H9 (cell line): ENCODE measurements at regions not wholly inside any gene's neighbourhood (a gene's known extent, or its start where the extent isn't known, plus 50 kb on each side); places are given as distances from the start of the nearest gene placed in this dataset.

Experiments
- DNase-seq: peaks from one replicate; pipeline ENCODE4 v3.0.0-alpha.2; 2017
- H2AFZ ChIP-seq: one replicate; pipeline ENCODE4 v1.6.1; 2013; ENCODE audit warnings: mild to moderate bottlenecking, low read length, control low read depth, moderate library complexity
- H2AK5ac ChIP-seq: 2 replicates; pipeline ENCODE4 v1.6.1; 2013; ENCODE audit warnings: low read length, control low read depth, mixed read lengths; ENCODE audit not compliant: insufficient read length
- H2BK120ac ChIP-seq: one replicate; pipeline ENCODE4 v1.6.1; 2013; ENCODE audit warnings: low read depth, mild to moderate bottlenecking, low read length, control low read depth, inconsistent platforms; ENCODE audit not compliant: poor library complexity, severe bottlenecking
- H2BK12ac ChIP-seq: 2 replicates; pipeline ENCODE4 v1.6.1; 2013; ENCODE audit warnings: low read length, control low read depth, mixed read lengths, low read depth; ENCODE audit not compliant: insufficient read length
- H2BK15ac ChIP-seq: 2 replicates; pipeline ENCODE4 v1.6.1; 2013; ENCODE audit warnings: low read depth, low read length, control low read depth
- H2BK20ac ChIP-seq: one replicate; pipeline ENCODE4 v1.6.1; 2013; ENCODE audit warnings: low read depth, mild to moderate bottlenecking, low read length, control low read depth, inconsistent platforms; ENCODE audit not compliant: poor library complexity, severe bottlenecking
- H2BK5ac ChIP-seq: 2 replicates; pipeline ENCODE4 v1.6.1; 2013; ENCODE audit warnings: low read length, control low read depth, mixed read lengths; ENCODE audit not compliant: insufficient read length
- H3K14ac ChIP-seq: 2 replicates; pipeline ENCODE4 v1.6.1; 2013; ENCODE audit warnings: low read length, control low read depth; ENCODE audit not compliant: insufficient read depth
- H3K18ac ChIP-seq: 2 replicates; pipeline ENCODE4 v1.6.1; 2013; ENCODE audit warnings: low read depth, mild to moderate bottlenecking, mixed read lengths, low read length, control low read depth; ENCODE audit not compliant: insufficient read length
- H3K23ac ChIP-seq: 2 replicates; pipeline ENCODE4 v1.6.1; 2013; ENCODE audit warnings: low read length, control low read depth, mixed read lengths, low read depth; ENCODE audit not compliant: insufficient read length
- H3K23me2 ChIP-seq: 2 replicates; pipeline ENCODE4 v1.6.1; 2013; ENCODE audit warnings: low read depth, mild to moderate bottlenecking, mixed read lengths, low read length, control low read depth; ENCODE audit not compliant: insufficient read length, poor library complexity, severe bottlenecking
- H3K27ac ChIP-seq: 2 replicates; pipeline ENCODE4 v1.5.1; 2013; ENCODE audit warnings: low read length, control low read depth, mixed read lengths, low read depth; ENCODE audit not compliant: insufficient read length
- H3K27me3 ChIP-seq: 2 replicates; pipeline ENCODE4 v1.6.1; 2013; ENCODE audit warnings: low read length, control low read depth, inconsistent platforms; ENCODE audit not compliant: insufficient read depth
- H3K4ac ChIP-seq: 2 replicates; pipeline ENCODE4 v1.6.1; 2013; ENCODE audit warnings: low read depth, mild to moderate bottlenecking, control low read depth, inconsistent platforms, low read length, moderate library complexity
- H3K4me1 ChIP-seq: 2 replicates; pipeline ENCODE4 v1.6.1; 2013; ENCODE audit warnings: low read length, control low read depth, inconsistent platforms; ENCODE audit not compliant: insufficient read depth
- H3K4me2 ChIP-seq: 2 replicates; pipeline ENCODE4 v1.6.1; 2013; ENCODE audit warnings: low read length, control low read depth, mixed read lengths; ENCODE audit not compliant: insufficient read length, insufficient read depth
- H3K56ac ChIP-seq: 2 replicates; pipeline ENCODE4 v1.6.1; 2013; ENCODE audit warnings: low read depth, mild to moderate bottlenecking, mixed read lengths, low read length, control low read depth; ENCODE audit not compliant: insufficient read length
- H3K79me1 ChIP-seq: 2 replicates; pipeline ENCODE4 v1.6.1; 2013; ENCODE audit warnings: low read depth, mild to moderate bottlenecking, moderate library complexity, low read length, control low read depth, inconsistent platforms; ENCODE audit not compliant: insufficient read depth, poor library complexity, severe bottlenecking
- H3K79me2 ChIP-seq: 2 replicates; pipeline ENCODE4 v1.6.1; 2013; ENCODE audit warnings: low read length, control low read depth, inconsistent platforms; ENCODE audit not compliant: insufficient read depth
- H3K9ac ChIP-seq: 2 replicates; pipeline ENCODE4 v1.6.1; 2013; ENCODE audit warnings: low read length, control low read depth, mixed read lengths; ENCODE audit not compliant: insufficient read length; ENCODE audit errors: extremely low read depth
- H3K9me3 ChIP-seq: one replicate; pipeline ENCODE4 v1.6.1; 2013; ENCODE audit warnings: low read depth, low read length, inconsistent platforms; ENCODE audit not compliant: control insufficient read depth
- H3T11ph ChIP-seq: one replicate; pipeline ENCODE4 v1.6.1; 2013; ENCODE audit warnings: mild to moderate bottlenecking, low read length, control low read depth, inconsistent platforms
- H4K20me1 ChIP-seq: one replicate; pipeline ENCODE4 v1.6.1; 2013; ENCODE audit not compliant: control insufficient read depth, insufficient read length, insufficient read depth
- H4K5ac ChIP-seq: 2 replicates; pipeline ENCODE4 v1.6.1; 2013; ENCODE audit warnings: low read depth, mild to moderate bottlenecking, mixed read lengths, low read length, control low read depth; ENCODE audit not compliant: insufficient read length
- H4K8ac ChIP-seq: replicated peaks from 2 replicates; pipeline ENCODE4 v1.6.1; 2013; ENCODE audit warnings: low read length, control low read depth, mixed read lengths, low read depth; ENCODE audit not compliant: insufficient read length
- H4K91ac ChIP-seq: 2 replicates; pipeline ENCODE4 v1.6.1; 2013; ENCODE audit warnings: low read depth, mild to moderate bottlenecking, moderate library complexity, mixed read lengths, low read length, control low read depth; ENCODE audit not compliant: insufficient read length
- H3K27ac Mint-ChIP-seq, 3 experiments: 2 replicates in 2 of 3; 3 replicates in 1 of 3; pipeline ENCODE4 v1.8.0; 2020 to 2021; ENCODE audit warnings: mixed read lengths in 3 of 3, mild to moderate bottlenecking in 1 of 3, moderate library complexity in 1 of 3
- H3K27me3 Mint-ChIP-seq: 2 replicates; pipeline ENCODE4 v1.8.0; 2021; ENCODE audit warnings: low read depth, mild to moderate bottlenecking, moderate library complexity, mixed read lengths
- H3K36me3 Mint-ChIP-seq, 3 experiments: 2 replicates in 2 of 3; 3 replicates in 1 of 3; pipeline ENCODE4 v1.8.0; 2020 to 2021; ENCODE audit warnings: low read depth in 3 of 3, mixed read lengths in 3 of 3; ENCODE audit not compliant: insufficient read depth in 1 of 3
- H3K4me1 Mint-ChIP-seq, 2 experiments: 2 replicates each; pipeline ENCODE4 v1.8.0; 2020; ENCODE audit warnings: mixed read lengths in 2 of 2
- H3K4me3 Mint-ChIP-seq, 2 experiments: 2 replicates in 1 of 2; 3 replicates in 1 of 2; pipeline ENCODE4 v1.8.0; 2020 to 2021; ENCODE audit warnings: mild to moderate bottlenecking in 2 of 2, mixed read lengths in 2 of 2, moderate library complexity in 1 of 2
- H3K9me3 Mint-ChIP-seq, 2 experiments: 2 replicates in 1 of 2; 3 replicates in 1 of 2; pipeline ENCODE4 v1.8.0; 2020; ENCODE audit warnings: mild to moderate bottlenecking in 2 of 2, mixed read lengths in 2 of 2, moderate library complexity in 1 of 2
- WGBS: extraction: QIAGEN DNeasy Blood & Tissue Kit; methylation state at CpG from one replicate; pipeline ENCODE4 v1.1.7; 2013; ENCODE audit warnings: missing lambda C conversion rate, low lambda C conversion rate, mixed read lengths; ENCODE audit not compliant: insufficient read length; ENCODE audit errors: extremely low coverage; 5-methylcytosine and 5-hydroxymethylcytosine counted together
- TF ChIP-seq, protein P1 (sequence below): fragments of 200-600 bp; sonication (generic); conservative IDR thresholded peaks from 3 replicates; pipeline ENCODE4 v1.8.0; 2021; ENCODE audit warnings: antibody characterized with exemption, mild to moderate bottlenecking

DNA sequence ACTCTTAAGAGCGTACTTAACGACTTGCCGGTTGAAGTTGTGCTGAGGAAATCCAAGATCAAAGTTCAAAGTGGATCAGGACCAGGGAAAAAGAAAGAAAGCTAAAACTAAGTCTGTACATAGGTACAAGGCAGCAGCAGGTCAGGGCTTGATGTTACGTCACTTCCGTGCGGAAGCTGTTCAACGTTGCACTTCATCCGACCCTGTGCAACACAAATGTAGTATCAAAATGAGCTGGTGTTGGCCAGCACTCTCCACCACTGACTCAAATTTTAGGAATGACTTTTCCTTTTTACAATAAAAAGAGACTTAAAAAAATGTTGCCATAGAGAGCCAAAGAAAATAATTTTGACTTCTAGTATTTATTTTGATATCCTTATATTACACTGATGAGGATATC, 1315.4 kb downstream of the EFNB2 start:
- Histone ChIP-seq H4K91ac (no peak overlapping the region), H3K27ac (no peak overlapping the region), H3K9me3 (no peaks in the 10 kb centered on the region), H3K18ac (no peak overlapping the region), H2BK20ac (no peak overlapping the region), H3K56ac (no peak overlapping the region), H2AFZ (no peak overlapping the region), H3K4ac (no peak overlapping the region), H2BK5ac (no peak overlapping the region), H3K23me2 (no peaks in the 10 kb centered on the region), H3K27me3 (no peaks in the 10 kb centered on the region), H3K23ac (no peak overlapping the region), H2BK15ac (no peak overlapping the region), H2AK5ac (no peak overlapping the region), H4K5ac (no peak overlapping the region), H3K9ac (no peak overlapping the region), H3K79me1 (no peaks in the 10 kb centered on the region), H4K8ac (no peak overlapping the region), H3T11ph (no peak overlapping the region), H2BK120ac (no peak overlapping the region), H4K20me1 (no peaks in the 10 kb centered on the region), H3K14ac (no peak overlapping the region), H2BK12ac (no peak overlapping the region), H3K4me2 (no peak overlapping the region), H3K4me1 (no peaks in the 10 kb centered on the region), H3K79me2 (no peaks in the 10 kb centered on the region)
- TF ChIP-seq, protein P1, sequence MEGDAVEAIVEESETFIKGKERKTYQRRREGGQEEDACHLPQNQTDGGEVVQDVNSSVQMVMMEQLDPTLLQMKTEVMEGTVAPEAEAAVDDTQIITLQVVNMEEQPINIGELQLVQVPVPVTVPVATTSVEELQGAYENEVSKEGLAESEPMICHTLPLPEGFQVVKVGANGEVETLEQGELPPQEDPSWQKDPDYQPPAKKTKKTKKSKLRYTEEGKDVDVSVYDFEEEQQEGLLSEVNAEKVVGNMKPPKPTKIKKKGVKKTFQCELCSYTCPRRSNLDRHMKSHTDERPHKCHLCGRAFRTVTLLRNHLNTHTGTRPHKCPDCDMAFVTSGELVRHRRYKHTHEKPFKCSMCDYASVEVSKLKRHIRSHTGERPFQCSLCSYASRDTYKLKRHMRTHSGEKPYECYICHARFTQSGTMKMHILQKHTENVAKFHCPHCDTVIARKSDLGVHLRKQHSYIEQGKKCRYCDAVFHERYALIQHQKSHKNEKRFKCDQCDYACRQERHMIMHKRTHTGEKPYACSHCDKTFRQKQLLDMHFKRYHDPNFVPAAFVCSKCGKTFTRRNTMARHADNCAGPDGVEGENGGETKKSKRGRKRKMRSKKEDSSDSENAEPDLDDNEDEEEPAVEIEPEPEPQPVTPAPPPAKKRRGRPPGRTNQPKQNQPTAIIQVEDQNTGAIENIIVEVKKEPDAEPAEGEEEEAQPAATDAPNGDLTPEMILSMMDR = no peak
- WGBS = no CpG with 5 or more reads among the region's 8 CpGs
- Mint-ChIP-seq H3K9me3 (peaks cover 0 to 4% of the 10 kb centered on the region in 2 experiments; a peak in 3 of 5 replicates), H3K36me3 (peaks cover 0 to 7% (median 0%) of the 10 kb centered on the region in 3 experiments; a peak in 1 of 7 replicates), H3K27me3 (no peaks in the 10 kb centered on the region), H3K4me1 (no peaks in the 10 kb centered on the region), H3K4me3 (no peak overlapping the region), H3K27ac (no peak overlapping the region)
- no peak for DNase-seq
